ENCODE measurements at regions not wholly inside any gene's neighbourhood (a gene's known extent, or its start where the extent isn't known, plus 50 kb on each side); places are given as distances from the start of the nearest gene placed in this dataset.

DNA sequence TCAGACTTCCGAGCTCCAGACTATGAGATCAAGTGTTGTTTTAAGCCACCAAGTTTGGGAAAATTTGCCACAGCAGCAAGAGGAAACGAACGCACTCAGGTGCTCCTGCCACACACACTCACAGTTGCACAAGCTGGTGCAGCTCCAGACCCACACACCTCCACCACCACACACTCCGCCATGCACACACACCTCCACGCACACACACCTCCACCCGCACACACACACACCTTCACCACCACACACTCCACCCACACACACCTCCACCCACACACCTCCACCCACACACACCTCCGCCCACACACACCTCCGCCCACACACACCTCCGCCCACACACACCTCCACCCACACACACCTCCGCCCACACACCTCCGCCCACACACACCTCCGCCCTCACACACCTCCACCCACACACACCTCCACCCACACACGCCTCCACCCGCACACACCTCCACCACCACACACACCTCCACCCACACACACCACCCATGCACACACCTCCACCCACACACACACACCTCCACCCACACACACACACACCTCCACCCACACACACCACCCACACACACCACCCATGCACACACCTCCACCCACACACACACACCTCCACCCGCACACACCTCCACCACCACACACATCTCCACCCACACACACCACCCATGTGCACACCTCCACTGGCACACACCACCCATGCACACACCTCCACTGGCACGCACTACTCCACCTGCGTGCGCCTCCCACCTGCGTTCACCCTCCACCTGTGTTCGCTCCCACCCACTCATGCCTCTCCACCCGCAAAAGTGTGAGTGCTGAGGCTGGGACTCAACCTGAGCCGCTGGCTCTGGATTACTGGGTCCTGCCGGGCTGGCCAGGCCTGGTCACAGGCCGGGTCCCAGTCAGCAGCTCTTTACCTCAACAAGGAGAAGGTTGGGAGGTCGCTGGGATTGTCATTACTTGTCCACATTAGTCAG lies 175.6 kb downstream of the BMP7 start:
- no peaks in the 10 kb centered on the region for H3K36me3 ChIP-seq (ENCODE audit: insufficient read depth, low read length)
- no peak overlapping the region for H2AFZ ChIP-seq (ENCODE audit: low read length)
- ChIA-PET POLR2A (interaction anchor here (0.6 kb wide), 1 partner anchor 680 kb away, joined by 3 read pairs; no protein-coding TSS in a partner anchor), CTCF (ENCODE audit: unreplicated experiment) (interaction anchor here (0.6 to 1.0 kb wide), 2 partner anchors 87 to 241 kb away, joined by 3 read pairs; no protein-coding TSS in a partner anchor)
- intact Hi-C loops (cut with micrococcal nuclease; ENCODE audit: unreplicated experiment): loop anchor here (5.0 to 10.0 kb wide), 2 partner anchors 154 to 501 kb away; no protein-coding TSS in a partner anchor
- no peak overlapping the region for H3K4me3 ChIP-seq (ENCODE audit: low read depth, low read length, poor library complexity, severe bottlenecking)
- no peaks in the 10 kb centered on the region for H3K4me1 ChIP-seq (ENCODE audit: insufficient read depth, low read length, poor library complexity, severe bottlenecking)
- no peaks in the 10 kb centered on the region for H3K9me3 ChIP-seq (ENCODE audit: low read length)
- TF ChIP-seq CTCF (conservative IDR thresholded peaks at IDR 0.05; ENCODE audit: low read length) (no peak), EZH2phosphoT487 (IDR thresholded peaks at IDR 0.05; ENCODE audit: borderline replicate concordance, low read depth, low read length) (no peak)
- H4K20me1 ChIP-seq (ENCODE audit: insufficient read depth, low read length): no peaks in the 10 kb centered on the region
- no peak overlapping the region for H3K4me2 ChIP-seq (ENCODE audit: low read length)
- no peaks in the 10 kb centered on the region for H3K9me2 ChIP-seq (ENCODE audit: insufficient read depth, low read length)
- H3K79me2 ChIP-seq (ENCODE audit: insufficient read depth, low read depth, low read length): no peaks in the 10 kb centered on the region
- no peak for DNase-seq (ENCODE audit: low spot score)
- no TSS peak for BruUV-seq (replicated peaks)
- H3K27ac ChIP-seq (ENCODE audit: low read depth, low read length, poor library complexity, severe bottlenecking): no peak overlapping the region

DNA sequence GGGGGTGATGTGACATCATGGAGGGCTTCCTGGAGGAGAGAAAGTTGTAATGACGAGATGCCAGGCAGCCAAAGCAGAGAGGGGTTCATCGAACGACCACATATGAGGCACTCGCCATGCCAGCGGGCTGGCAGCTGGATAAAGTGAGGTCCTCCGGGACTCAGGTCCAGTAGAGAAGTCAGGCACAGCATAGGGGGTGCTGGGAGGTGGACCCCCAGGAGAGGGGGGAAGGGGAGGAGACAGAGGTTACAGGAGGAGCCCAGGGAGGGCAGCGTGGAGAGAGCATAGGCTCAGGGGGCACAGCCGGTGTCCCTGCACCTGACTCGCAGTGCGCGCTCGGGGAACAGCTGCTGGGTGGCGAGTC lies 174.7 kb downstream of the BMP7 start:
- Histone ChIP-seq H3K36me3 (ENCODE audit: insufficient read depth, low read length) (no peaks in the 10 kb centered on the region), H2AFZ (ENCODE audit: low read length) (no peak overlapping the region), H3K27ac (ENCODE audit: low read depth, low read length, poor library complexity, severe bottlenecking) (no peak overlapping the region), H3K79me2 (ENCODE audit: insufficient read depth, low read depth, low read length) (no peaks in the 10 kb centered on the region), H3K4me1 (ENCODE audit: insufficient read depth, low read length, poor library complexity, severe bottlenecking) (no peaks in the 10 kb centered on the region), H3K9me2 (ENCODE audit: insufficient read depth, low read length) (no peaks in the 10 kb centered on the region), H3K9me3 (ENCODE audit: low read length) (no peaks in the 10 kb centered on the region), H4K20me1 (ENCODE audit: insufficient read depth, low read length) (no peaks in the 10 kb centered on the region), H3K4me2 (ENCODE audit: low read length) (peak overlapping the region; percentile 16; the same call in 1 of the 2 replicates), H3K4me3 (ENCODE audit: low read depth, low read length, poor library complexity, severe bottlenecking) (no peak overlapping the region)
- BruUV-seq (replicated peaks): no TSS peak
- CTCF ChIA-PET (ENCODE audit: unreplicated experiment): interaction anchor here (0.6 to 1.0 kb wide), 3 partner anchors 151 to 241 kb away, joined by 3 to 4 read pairs (median 3); partner anchors contain the start of gene SPO11
- DNase-seq (ENCODE audit: low spot score): no peak
- POLR2A ChIA-PET: no interaction called here
- TF ChIP-seq EZH2phosphoT487 (IDR thresholded peaks at IDR 0.05; ENCODE audit: borderline replicate concordance, low read depth, low read length) (no peak), CTCF (conservative IDR thresholded peaks at IDR 0.05; ENCODE audit: low read length) (no peak)
- intact Hi-C loops (cut with micrococcal nuclease; ENCODE audit: unreplicated experiment): loop anchor here (1.0 to 10.0 kb wide), 3 partner anchors 153 to 501 kb away; no protein-coding TSS in a partner anchor

Data from OCI-LY7 (cell line).